ENCODE measurements at regions not wholly inside any gene's neighbourhood (a gene's known extent, or its start where the extent isn't known, plus 50 kb on each side); places are given as distances from the start of the nearest gene placed in this dataset.

DNA sequence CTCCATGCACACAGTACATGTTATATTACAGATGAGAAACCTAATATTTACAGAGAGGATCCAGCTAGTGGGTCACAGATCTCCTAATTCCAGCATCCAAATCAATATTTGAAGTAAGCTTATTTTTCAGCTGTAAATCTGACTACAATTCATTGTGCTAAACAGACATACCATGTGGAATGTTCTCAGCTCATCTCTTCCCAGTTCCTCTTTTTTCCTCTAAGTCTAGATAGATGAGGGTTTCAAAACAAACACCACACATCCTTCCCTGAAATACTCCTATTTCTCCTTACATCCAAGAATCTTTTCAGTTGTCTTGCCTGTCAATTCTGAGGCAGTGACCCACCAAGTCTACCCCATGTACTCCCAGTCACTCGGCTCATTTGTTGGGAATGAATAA lies 200.7 kb upstream of the PIK3C3 start:
- no peak for DNase-seq (ENCODE audit: low read depth in 1 of 2, low spot score in 1 of 2)

DNA sequence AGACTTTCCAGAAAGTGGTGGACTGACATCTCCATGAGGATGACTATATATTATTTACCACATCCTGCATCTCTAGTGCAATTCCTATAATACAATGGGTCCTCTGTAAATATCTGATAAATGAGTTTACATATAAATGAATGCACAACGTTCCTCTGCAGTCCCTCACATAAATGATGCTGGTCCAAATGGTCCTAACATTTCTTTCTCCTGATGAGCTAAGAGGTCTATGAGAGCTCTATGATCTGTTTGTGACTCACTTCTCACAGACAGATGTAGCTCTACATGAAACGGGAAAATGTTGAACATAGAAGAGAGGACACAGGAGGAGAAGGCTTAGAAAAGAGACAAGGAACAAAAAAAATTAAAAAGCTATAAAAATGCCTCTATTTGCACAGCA lies 201.2 kb upstream of the PIK3C3 start:
- DNase-seq (ENCODE audit: low read depth in 1 of 2, low spot score in 1 of 2), result no peak

DNA sequence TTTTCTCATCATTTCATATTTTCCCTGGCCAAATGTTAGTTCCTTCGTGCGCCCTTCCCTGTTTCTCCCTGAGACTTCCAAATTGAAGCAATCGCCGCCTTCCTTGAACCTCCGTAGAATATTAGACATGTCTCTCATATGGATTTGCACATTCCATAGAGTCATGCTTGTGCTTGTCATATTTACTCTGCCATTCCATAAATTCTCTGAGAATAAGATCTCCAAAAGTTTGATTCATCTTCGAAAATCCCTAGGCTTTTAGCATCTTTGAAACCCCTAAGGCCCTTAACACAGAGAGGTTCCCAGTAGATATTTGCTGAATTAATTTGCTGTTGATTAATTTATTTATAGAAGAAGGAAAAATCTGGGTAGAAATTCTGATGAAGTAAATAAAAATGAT lies 202.2 kb upstream of the PIK3C3 start:
- DNase-seq (ENCODE audit: low read depth in 1 of 2, low spot score in 1 of 2), result no peak

DNA sequence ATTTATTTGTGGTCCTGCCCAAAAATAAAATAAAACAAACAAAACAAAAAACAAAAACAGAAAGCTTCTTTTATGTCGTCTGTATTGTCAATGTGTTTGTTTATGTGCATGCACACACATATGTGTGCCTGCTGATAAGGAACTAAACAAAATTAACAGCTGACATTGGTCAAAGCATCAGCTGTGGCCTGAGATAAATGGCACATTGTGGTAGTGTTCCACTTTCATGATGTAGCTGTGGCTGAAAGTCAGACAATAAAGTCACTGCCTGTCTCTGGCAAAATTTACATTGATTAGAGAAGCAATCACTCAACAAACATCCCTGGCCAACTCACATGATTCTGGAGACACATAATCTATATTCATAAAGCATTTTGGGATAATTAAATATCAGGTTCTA lies 203.4 kb upstream of the PIK3C3 start:
- DNase-seq (ENCODE audit: low read depth in 1 of 2, low spot score in 1 of 2), result no peak

DNA sequence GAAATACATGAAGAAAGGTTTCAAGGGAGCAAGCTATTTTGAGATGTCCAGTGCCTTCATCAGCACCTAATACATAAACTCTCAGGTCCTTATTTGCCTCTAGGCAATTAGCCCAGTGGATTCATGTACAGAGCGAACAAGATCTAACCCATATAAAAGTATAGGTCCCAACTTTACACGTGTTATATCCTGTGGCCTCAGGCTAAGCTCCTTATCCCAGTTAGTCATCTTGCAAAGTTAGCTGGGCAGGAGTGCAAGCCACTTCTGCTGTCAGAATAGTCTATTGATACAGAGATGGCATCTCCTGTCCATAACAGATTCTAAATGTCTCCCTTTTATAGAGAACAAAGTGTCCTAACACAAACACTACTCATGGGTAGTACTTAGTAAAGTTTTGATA lies 203.9 kb upstream of the PIK3C3 start:
- DNase-seq (ENCODE audit: low read depth in 1 of 2, low spot score in 1 of 2), result no peak

DNA sequence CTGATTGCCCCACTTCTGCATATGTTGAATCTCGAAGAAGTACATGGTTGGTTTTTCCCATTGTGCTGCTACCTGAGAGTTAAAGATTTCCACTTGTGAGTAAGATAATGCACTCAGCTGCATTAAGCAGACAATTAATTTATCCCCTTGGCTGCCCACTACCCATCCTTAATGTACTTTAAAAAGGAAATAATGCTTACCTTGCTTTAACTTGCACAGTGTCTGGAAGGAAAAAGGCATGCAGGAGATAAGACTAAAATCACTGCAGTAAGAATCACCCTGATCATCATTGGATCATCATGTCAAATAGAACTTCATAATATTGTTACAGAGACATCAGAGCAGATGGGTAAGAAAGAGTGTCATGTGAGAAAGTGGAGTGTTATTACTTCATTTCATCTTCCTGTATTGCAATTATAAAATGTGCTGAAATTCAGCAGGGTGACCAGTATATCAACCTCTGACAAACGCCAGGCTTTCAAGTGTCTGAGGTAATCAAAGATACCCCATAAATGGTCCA lies 207.3 kb upstream of the PIK3C3 start:
- no peak for DNase-seq (ENCODE audit: low read depth in 1 of 2, low spot score in 1 of 2)

DNA sequence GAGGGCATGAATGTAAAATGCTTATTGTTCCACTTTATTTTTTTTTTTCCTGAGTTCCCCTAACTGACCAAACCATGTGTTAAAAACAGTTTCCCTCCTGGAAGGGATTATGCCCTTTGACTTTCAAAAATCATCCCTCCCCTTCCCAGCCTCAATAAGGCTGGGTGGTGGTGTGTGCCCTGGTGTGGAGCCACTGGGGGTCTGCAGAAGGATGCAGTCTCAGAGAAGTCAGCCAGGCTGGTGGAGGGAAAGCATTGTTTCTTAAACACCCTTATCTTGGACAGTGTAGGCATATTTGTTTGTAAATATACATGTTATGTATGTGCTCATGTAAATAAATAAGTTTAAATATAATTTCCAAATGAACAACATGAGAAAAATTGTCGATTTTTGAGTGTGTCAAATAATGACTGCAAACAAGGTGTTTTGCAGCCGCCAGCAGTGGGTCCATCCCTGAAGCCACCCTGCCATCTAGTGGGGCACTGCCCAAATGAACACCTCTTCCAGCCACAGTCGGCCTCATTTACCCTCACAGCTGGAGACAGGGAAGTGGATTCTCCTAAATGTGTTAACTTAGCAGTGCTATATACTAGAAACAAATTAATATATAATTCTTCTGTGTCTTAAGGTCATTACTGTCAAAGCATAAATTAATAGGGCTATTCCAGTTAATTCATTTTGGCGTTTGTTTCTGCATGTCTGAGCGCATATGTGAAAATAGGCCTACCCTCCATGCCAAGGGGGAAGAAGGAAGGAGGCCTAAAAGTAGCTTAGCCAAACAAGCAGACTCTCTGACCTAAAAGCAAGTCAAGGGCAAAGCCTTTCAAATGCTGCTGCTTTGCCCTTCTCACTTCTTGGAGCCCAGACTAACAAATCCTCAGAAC lies 209.6 kb upstream of the PIK3C3 start:
- DNase-seq (ENCODE audit: low read depth in 1 of 2, low spot score in 1 of 2), result no peak

DNA sequence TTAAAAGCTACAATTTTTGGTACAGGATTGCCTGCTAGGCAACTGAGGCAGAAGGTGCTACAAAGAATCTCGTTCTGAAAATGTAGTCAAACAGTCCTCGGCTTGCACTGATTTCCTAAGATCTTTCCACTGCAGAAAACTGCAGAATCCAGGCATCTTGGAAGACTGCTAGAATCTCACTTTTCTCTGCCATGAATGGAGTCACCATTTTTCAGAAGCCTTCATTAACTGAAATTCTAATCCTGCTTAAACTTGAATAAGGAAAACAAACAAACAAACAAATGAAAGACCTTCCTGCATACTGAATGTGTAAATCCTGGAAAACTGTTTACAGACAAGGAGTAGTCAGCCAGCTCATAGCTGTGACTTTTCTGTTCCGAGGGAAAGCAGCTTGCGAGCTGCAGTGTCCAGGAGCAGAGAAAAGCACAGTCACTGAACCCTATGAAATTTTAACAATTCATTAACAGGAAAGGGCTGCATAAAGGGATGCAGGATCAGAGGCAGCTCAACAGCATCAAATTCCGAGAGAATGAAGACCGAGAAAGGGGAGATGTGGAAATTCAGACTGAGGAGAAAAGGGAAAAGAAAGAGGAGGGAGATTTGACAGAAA lies 210.5 kb upstream of the PIK3C3 start:
- no peak for DNase-seq (ENCODE audit: low read depth in 1 of 2, low spot score in 1 of 2)

DNA sequence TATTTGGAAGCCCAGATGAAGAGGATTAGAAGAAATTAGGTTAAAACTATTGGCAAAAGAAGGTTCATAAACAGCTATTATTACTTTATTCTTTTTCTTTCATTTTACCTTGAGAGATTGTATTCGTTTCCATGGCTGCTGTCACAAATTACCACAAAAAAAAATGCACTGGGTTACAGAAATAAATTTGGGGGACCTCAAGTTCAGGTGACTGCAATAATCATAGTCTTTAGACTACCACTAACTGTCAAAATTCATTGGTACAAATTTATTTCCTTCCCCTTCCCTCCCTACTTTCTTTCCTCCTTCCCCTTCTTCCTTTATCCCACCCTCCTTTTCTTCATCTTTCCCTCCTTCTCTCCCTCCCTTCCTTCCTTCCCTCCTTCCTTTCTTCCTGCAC lies 217.8 kb upstream of the PIK3C3 start:
- DNase-seq (ENCODE audit: low read depth in 1 of 2, low spot score in 1 of 2), result no peak

DNA sequence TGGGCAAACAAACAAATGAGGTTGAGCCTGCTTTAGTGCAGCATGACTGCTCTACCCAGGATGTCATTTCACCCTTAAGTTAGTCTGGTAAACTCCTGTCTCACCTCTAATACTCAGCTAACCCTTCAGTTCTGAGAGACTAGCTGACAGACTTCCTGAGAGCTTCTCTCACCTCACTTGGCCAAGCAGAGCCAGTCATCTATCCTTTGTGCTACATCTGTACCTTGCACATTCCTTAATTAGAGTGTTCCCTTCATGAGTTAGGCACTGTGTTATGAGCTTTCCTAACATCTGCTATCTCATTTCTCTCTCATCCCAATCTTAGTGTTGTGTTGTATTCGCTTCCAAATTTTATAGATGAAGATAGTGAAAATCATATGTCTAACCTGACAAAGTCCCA lies 220.1 kb upstream of the PIK3C3 start:
- no peak for DNase-seq (ENCODE audit: low read depth in 1 of 2, low spot score in 1 of 2)

DNA sequence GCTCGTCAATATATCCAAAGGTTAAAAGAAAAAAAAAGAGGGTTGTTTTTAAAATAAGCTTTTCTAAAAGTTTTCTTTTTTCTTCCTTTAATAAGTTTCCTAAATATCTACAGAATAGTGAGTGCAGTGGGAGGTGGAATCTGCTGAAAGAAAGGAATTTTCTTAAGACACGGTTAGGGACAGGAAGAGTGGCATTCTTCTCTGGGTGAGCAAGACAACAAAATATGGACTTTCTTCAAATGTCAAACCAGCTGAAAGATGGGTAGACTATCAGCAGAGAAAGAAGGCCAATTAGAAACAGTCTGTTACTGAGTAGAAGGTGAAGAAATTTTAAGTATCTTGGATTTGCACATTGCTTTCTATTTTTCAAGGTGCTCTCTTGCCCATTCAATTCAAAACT lies 222.7 kb upstream of the PIK3C3 start:
- no peak for DNase-seq (ENCODE audit: low read depth in 1 of 2, low spot score in 1 of 2)

DNA sequence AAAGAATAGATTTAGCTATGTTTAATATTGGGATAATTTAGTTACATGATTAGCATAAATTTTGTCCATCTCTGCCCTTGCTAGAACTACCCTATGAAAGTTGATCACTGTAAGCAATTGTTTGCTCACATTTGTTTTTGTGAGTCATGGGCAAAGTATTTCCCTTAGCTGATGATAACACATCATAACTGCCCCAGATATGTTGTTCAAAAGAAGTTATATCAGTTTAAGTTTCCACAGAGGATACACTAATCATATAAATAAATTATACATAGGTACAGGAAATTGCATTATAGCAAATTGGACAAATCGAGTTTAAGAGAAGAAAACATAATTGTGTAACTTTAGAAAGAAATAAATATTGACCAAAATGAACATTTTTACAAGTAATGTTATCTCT lies 223.2 kb upstream of the PIK3C3 start:
- no peak for DNase-seq (ENCODE audit: low read depth in 1 of 2, low spot score in 1 of 2)

DNA sequence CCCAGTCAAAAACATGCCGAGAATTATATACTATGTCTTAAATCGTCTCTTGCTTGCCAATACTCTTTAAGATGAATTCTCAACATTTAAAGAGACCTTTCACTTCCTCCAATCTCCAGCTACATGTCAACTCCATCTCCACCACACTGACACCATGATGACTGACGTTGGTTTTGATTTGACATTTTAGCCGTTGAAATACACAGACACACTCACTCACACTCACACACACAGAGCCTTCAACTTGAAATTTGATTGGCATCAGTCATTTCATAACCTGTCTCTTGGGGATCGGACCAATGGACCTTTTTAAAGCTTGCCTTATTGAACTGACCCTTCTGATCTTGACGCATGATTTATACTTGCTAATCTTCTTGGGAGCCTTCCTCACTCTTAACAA lies 230.8 kb upstream of the PIK3C3 start:
- no peak for DNase-seq (ENCODE audit: low read depth in 1 of 2, low spot score in 1 of 2)

DNA sequence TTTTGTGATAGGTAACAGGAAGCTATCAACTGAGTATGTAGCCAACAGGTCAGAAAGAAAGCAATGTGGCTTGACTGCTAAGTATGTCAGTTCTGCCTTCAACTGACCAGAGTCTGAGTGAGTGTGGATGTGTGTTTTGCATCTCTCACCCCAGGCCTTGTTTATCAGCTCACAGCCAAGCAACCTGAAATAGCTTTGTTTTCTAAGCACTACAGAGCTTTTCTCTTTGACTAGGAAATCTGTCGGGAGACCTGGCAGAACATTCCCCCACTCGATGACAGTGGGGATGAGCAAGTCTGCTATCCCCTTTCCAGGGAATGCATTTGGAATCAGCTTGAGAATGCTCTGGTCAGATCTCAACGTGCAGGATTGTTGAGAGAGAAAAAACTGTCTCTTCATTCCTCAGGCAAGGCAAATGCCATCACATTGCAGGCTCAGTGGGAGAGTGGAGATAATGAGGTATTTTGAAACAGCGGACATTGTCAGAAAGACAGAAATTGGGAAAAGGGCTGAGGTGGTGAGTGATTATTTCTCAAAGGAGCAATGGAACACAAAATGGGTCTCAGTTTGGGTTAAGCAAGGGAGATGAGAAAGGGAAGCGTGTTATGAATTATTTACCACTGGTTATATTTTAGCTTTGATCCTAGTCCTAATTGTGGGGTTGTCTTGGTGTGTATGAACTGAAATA lies 233.8 kb upstream of the PIK3C3 start:
- no peak for DNase-seq (ENCODE audit: low read depth in 1 of 2, low spot score in 1 of 2)

DNA sequence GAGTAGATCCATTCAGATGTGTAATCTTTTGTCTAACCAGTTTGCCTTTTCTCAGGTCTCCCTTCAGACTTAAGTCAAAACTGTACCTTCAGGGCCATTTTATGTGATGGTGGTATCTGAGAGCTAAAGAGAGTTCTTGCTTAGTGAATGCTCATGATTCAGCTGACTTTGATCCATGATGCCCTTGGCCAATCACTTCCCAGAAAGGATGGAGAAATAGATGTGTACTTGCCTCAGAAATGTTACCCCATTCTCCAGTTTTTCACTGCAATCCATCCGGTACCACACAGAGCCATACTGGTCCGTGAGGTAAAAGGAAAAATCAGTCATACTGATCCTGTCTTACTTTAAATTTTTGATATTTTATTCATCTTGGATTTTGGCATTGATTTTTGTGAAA lies 234.8 kb upstream of the PIK3C3 start:
- DNase-seq (ENCODE audit: low read depth in 1 of 2, low spot score in 1 of 2), result no peak

DNA sequence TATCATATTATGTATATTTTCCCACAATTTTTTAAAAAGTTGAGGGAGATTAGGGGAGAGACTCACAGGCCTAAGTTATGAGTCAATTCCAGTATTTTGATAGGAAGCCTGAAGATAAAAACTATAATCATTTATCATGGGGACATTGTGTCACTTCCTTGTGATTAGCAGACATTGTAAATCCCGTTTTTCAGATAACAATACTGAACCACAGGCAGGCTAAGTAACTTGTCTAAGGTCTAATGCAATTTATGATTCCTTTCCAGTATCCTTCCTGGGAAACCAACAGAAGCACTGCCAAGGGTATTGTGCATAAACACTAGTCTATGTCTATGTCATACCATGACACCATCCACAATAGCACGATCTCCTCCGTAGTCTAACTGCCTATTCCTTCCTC lies 235.2 kb upstream of the PIK3C3 start:
- no peak for DNase-seq (ENCODE audit: low read depth in 1 of 2, low spot score in 1 of 2)

DNA sequence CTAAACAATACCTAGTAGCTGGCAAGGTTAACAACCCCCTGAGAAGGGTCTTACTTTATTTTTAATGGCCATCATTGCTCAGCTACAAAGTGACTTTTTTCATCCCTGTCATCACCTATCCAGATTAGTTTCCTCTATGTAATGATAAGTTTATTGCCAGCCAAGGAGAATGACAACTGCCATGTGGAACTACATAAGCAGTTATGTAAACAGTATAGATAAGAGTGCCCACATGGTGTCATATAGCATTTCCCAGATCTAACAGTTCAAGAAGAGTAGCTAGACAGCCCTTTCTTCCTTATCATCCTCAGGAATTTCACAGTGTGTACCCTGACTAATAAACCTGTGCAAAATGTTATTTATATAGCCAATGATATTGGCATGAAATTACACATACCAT lies 240.2 kb upstream of the PIK3C3 start:
- no peak for DNase-seq (ENCODE audit: low read depth in 1 of 2, low spot score in 1 of 2)

DNA sequence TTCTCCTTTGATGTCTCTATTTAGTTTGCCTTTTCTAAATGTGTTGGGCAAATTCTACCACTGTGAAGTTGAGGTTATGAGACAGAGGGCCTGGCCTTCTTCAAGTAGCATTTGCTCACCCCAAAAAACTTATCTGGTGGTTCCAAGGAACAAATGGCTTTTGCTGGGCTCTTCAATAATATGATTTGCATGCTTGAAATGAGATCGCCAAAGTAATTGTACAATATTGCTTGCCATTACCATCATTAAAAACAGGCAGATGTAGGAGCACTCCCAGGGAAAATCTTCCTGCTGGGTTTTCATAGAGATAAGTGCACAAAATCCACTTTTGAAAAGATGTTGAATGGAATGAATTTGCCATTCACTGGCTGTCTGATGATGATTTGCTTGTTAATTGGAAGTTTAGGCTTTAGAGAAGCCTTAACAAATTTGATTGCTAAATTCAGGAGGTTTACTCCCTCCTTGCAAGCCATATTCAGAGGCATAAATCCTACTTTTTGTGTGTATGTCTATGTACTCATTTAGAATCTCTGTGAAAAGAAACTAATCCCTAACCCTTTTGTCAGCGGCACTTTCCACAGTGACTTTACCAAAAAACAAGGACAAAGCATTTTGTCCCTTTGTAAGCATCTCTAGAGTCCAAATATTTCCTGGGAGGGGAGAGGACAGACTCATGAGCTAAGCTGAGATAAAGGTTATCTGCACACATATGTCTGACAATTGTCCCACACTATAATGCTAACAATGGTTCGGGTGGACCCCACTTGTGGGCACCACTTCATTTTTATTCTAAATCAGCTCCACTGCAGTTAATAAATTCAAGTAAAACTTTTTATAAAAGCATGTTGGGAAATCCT lies 240.8 kb upstream of the PIK3C3 start:
- DNase-seq (ENCODE audit: low read depth in 1 of 2, low spot score in 1 of 2), result no peak

DNA sequence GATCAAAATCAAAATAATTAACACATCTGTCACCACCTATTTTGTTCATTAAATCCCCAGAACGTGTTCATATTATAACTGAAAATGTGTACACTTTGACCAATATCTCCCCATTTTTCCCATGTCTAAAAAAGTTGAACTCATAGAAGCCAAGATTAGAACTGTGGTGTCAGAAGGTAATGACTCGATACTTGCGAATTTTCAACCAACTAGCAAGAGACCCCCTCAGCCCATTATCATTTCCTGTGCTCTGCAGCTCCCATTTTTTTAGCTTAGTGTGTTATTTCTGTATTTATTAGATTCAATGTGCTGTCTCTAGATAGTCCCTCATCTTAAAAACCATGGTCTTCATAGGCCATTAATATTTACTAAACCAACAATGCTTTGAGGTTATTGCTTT lies 248.7 kb upstream of the PIK3C3 start:
- no peak for DNase-seq (ENCODE audit: low read depth in 1 of 2, low spot score in 1 of 2)

DNA sequence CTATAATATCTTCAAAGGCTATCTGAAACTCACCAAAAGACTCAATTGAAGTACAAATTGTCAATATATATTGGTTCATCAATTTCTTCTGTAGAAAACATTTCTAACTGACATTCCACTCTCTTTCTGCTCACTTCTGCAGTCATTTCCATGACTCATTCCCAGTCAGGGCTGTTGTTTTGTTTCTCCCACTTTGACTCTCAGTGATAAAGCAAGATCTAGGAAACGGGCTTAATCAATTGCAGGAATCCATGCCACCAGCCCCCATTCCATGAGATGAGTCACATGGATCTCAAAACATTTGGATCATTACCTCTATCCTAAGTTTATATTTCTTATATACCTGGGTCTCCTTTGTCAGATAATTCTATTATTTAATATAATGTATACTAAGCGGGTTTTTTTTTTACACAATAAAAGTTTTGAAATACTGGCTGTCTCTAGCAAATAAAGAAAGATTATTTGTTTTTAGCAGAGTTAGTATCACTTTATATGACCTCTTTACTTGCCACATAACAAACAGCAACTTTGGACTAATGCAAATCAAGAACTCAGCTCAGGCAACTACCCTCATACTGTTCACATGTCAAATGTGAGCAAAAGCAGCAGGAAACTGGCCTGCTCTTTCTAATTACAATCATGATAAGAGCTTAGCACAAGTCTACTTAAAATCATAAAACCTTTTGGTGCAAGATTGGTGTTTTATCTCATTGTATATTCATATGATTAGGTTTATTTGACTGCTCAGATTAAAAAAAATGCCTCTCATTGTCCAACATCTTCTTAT lies 251.1 kb upstream of the PIK3C3 start:
- no peak for DNase-seq (ENCODE audit: low read depth in 1 of 2, low spot score in 1 of 2)

Data from stimulated activated CD4-positive, alpha-beta T cell treated with anti-CD3 and anti-CD28 coated beads, Interleukin-15, amount 100 ng/mL, for 1 hour (primary cell).